ENCODE measurements at regions not wholly inside any gene's neighbourhood (a gene's known extent, or its start where the extent isn't known, plus 50 kb on each side); places are given as distances from the start of the nearest gene placed in this dataset.
"Not testable (repeated sequence)": the region's sequence is repeated elsewhere in the genome, so short reads cannot be mapped to it uniquely, and the experiment has no call there.

- Histone ChIP-seq H3K36me3 (ENCODE audit: control insufficient read depth in 3 of 3, insufficient read depth in 3 of 3, low read length in 3 of 3) (no peaks in the 10 kb centered on the region), H3K9me3 (ENCODE audit: control insufficient read depth in 3 of 3, low read length in 3 of 3) (no peaks in the 10 kb centered on the region), H3K4me3 (ENCODE audit: low read length in 3 of 3) (no peak overlapping the region), H3K9ac (ENCODE audit: low read depth in 1 of 3, low read length in 3 of 3) (no peak overlapping the region), H3K27me3 (ENCODE audit: control insufficient read depth in 3 of 3, insufficient read depth in 3 of 3, low read length in 3 of 3) (no peaks in the 10 kb centered on the region), H3K27ac (ENCODE audit: low read depth, low read length) (no peak overlapping the region), H3K4me1 (ENCODE audit: control insufficient read depth in 3 of 3, insufficient read depth in 3 of 3, low read length in 3 of 3) (no peaks in the 10 kb centered on the region)
Observed at GRCh38 chr10:42419789-42420188, 218.6 kb downstream of the ZNF33B start.

GRCh38 chr10:42380926-42381547 lies 257.3 kb downstream of the ZNF33B start:
- no peak overlapping the region for H3K27ac ChIP-seq (ENCODE audit: low read depth, low read length)
- no peaks in the 10 kb centered on the region for H3K9me3 ChIP-seq (ENCODE audit: control insufficient read depth in 3 of 3, low read length in 3 of 3)
- H3K9ac ChIP-seq (ENCODE audit: low read depth in 1 of 3, low read length in 3 of 3): no peak overlapping the region

GRCh38 chr10:42367532-42368230 lies 270.7 kb downstream of the ZNF33B start:
- Histone ChIP-seq H3K4me1 (ENCODE audit: control insufficient read depth in 3 of 3, insufficient read depth in 3 of 3, low read length in 3 of 3) (no peaks in the 10 kb centered on the region), H3K27ac (ENCODE audit: low read depth, low read length) (no peak overlapping the region), H3K9ac (ENCODE audit: low read depth in 1 of 3, low read length in 3 of 3) (peak overlapping the region in 2 of 3 donors; percentile 40 to 68), H3K9me3 (ENCODE audit: control insufficient read depth in 3 of 3, low read length in 3 of 3) (no peaks in the 10 kb centered on the region), H3K4me3 (ENCODE audit: low read length in 3 of 3) (peak overlapping the region; percentile 54 to 75 (median 67)), H3K36me3 (ENCODE audit: control insufficient read depth in 3 of 3, insufficient read depth in 3 of 3, low read length in 3 of 3) (no peaks in the 10 kb centered on the region), H3K27me3 (ENCODE audit: control insufficient read depth in 3 of 3, insufficient read depth in 3 of 3, low read length in 3 of 3) (no peaks in the 10 kb centered on the region)

More at GRCh38 chr10:42380926-42381547, 257.3 kb downstream of the ZNF33B start:
- H3K27me3 ChIP-seq (ENCODE audit: control insufficient read depth in 3 of 3, insufficient read depth in 3 of 3, low read length in 3 of 3): no peaks in the 10 kb centered on the region
- H3K4me3 ChIP-seq (ENCODE audit: low read length in 3 of 3): no peak overlapping the region
- H3K4me1 ChIP-seq (ENCODE audit: control insufficient read depth in 3 of 3, insufficient read depth in 3 of 3, low read length in 3 of 3): no peaks in the 10 kb centered on the region
- H3K36me3 ChIP-seq (ENCODE audit: control insufficient read depth in 3 of 3, insufficient read depth in 3 of 3, low read length in 3 of 3): no peaks in the 10 kb centered on the region

DNA sequence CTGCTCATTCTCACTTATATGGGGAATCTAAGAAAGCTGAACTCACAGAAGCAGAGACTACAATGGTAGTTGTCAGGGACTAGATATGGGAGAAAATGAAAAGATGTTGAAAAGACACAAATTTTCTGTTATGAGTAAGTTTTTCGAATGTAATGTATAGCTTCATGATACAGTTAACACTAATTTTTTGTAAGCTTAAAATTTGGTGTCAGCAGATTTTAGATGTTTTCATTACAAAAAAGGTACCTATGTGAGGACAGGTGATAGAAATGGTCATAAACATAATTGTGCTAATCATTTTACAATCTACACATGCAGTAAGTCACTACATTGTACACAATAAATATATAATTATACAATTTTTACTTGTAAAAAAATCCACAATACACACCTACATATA lies 286.6 kb downstream of the ZNF33B start:
- Histone ChIP-seq H3K27ac (ENCODE audit: low read depth, low read length) (no peak overlapping the region), H3K4me3 (ENCODE audit: low read length in 3 of 3) (no peak overlapping the region), H3K27me3 (ENCODE audit: control insufficient read depth in 3 of 3, insufficient read depth in 3 of 3, low read length in 3 of 3) (no peaks in the 10 kb centered on the region), H3K9ac (ENCODE audit: low read depth in 1 of 3, low read length in 3 of 3) (no peak overlapping the region), H3K9me3 (ENCODE audit: control insufficient read depth in 3 of 3, low read length in 3 of 3) (peaks cover 0 to 2% (median 0%) of the 10 kb centered on the region in 3 donors), H3K36me3 (ENCODE audit: control insufficient read depth in 3 of 3, insufficient read depth in 3 of 3, low read length in 3 of 3) (no peaks in the 10 kb centered on the region), H3K4me1 (ENCODE audit: control insufficient read depth in 3 of 3, insufficient read depth in 3 of 3, low read length in 3 of 3) (no peaks in the 10 kb centered on the region)

GRCh38 chr10:42336593-42337337 lies 301.6 kb downstream of the ZNF33B start:
- not testable (repeated sequence) for H3K9ac ChIP-seq (ENCODE audit: low read depth in 1 of 3, low read length in 3 of 3); H3K27ac ChIP-seq (ENCODE audit: low read depth, low read length); H3K4me1 ChIP-seq (ENCODE audit: control insufficient read depth in 3 of 3, insufficient read depth in 3 of 3, low read length in 3 of 3); H3K27me3 ChIP-seq (ENCODE audit: control insufficient read depth in 3 of 3, insufficient read depth in 3 of 3, low read length in 3 of 3); H3K36me3 ChIP-seq (ENCODE audit: control insufficient read depth in 3 of 3, insufficient read depth in 3 of 3, low read length in 3 of 3)
- Histone ChIP-seq H3K9me3 (ENCODE audit: control insufficient read depth in 3 of 3, low read length in 3 of 3) (peaks cover 2 to 19% (median 5%) of the 10 kb centered on the region in 3 donors), H3K4me3 (ENCODE audit: low read length in 3 of 3) (peak overlapping the region in 1 of 3 donors; percentile 32)

- not testable (repeated sequence) for H3K36me3 ChIP-seq (ENCODE audit: control insufficient read depth in 3 of 3, insufficient read depth in 3 of 3, low read length in 3 of 3); H3K9ac ChIP-seq (ENCODE audit: low read depth in 1 of 3, low read length in 3 of 3); H3K27me3 ChIP-seq (ENCODE audit: control insufficient read depth in 3 of 3, insufficient read depth in 3 of 3, low read length in 3 of 3); H3K27ac ChIP-seq (ENCODE audit: low read depth, low read length); H3K4me1 ChIP-seq (ENCODE audit: control insufficient read depth in 3 of 3, insufficient read depth in 3 of 3, low read length in 3 of 3)
- H3K4me3 ChIP-seq (ENCODE audit: low read length in 3 of 3): peak overlapping the region in 1 of 3 donors; percentile 27
- H3K9me3 ChIP-seq (ENCODE audit: control insufficient read depth in 3 of 3, low read length in 3 of 3): peaks cover 2 to 22% (median 6%) of the 10 kb centered on the region in 3 donors
Observed at GRCh38 chr10:42335653-42336296, 302.6 kb downstream of the ZNF33B start.

DNA sequence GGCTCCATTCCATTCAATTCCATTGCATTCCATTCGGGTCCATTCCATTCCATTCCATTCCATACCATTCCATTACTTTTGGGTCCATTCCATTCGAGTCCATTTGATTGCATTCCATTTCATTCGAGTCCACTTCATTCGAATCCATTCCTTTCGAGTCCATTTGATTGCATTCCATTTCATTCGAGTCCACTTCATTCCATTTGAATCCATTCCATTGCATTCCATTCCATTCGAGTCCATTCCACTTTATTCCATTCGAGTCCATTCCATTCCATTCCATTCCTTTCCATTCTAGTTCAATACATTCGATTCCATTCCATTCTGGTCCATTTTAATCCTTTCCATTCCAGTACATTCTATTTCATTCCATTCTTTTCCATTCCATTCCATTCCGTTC lies 334.0 kb downstream of the ZNF33B start:
- Histone ChIP-seq H3K36me3 (ENCODE audit: control insufficient read depth in 3 of 3, insufficient read depth in 3 of 3, low read length in 3 of 3) (no peaks in the 10 kb centered on the region), H3K9me3 (ENCODE audit: control insufficient read depth in 3 of 3, low read length in 3 of 3) (peaks cover 15 to 81% (median 36%) of the 10 kb centered on the region in 3 donors), H3K4me1 (ENCODE audit: control insufficient read depth in 3 of 3, insufficient read depth in 3 of 3, low read length in 3 of 3) (no peaks in the 10 kb centered on the region), H3K9ac (ENCODE audit: low read depth in 1 of 3, low read length in 3 of 3) (no peak overlapping the region), H3K4me3 (ENCODE audit: low read length in 3 of 3) (no peak overlapping the region), H3K27ac (ENCODE audit: low read depth, low read length) (no peak overlapping the region), H3K27me3 (ENCODE audit: control insufficient read depth in 3 of 3, insufficient read depth in 3 of 3, low read length in 3 of 3) (no peaks in the 10 kb centered on the region)

GRCh38 chr10:42281896-42282295 lies 356.5 kb downstream of the ZNF33B start:
- H3K4me3 ChIP-seq (ENCODE audit: low read length in 3 of 3); H3K27me3 ChIP-seq (ENCODE audit: control insufficient read depth in 3 of 3, insufficient read depth in 3 of 3, low read length in 3 of 3); H3K27ac ChIP-seq (ENCODE audit: low read depth, low read length); H3K4me1 ChIP-seq (ENCODE audit: control insufficient read depth in 3 of 3, insufficient read depth in 3 of 3, low read length in 3 of 3); H3K9me3 ChIP-seq (ENCODE audit: control insufficient read depth in 3 of 3, low read length in 3 of 3); H3K9ac ChIP-seq (ENCODE audit: low read depth in 1 of 3, low read length in 3 of 3); H3K36me3 ChIP-seq (ENCODE audit: control insufficient read depth in 3 of 3, insufficient read depth in 3 of 3, low read length in 3 of 3): not testable (repeated sequence)

DNA sequence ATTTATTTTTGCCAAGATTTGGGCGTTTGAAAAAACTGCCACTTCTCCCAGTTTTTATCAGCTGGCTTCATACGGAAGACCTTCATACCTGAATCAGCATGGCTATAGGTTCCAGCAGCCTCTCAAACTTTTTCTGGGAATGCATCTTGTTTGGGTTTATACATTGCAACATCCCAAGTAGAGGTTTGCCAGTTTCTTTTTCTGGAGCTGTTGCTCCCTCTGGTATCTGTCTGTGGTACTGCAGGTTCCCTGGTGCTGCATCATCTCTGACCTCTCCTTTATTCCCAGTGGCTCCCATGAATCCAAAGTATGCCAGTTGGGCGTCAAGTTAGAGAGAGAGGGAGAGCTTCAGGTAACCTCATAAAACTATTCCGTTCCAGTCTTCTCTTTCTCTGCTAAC lies 368.6 kb downstream of the ZNF33B start:
- H3K4me3 ChIP-seq (ENCODE audit: low read length in 3 of 3); H3K36me3 ChIP-seq (ENCODE audit: control insufficient read depth in 3 of 3, insufficient read depth in 3 of 3, low read length in 3 of 3); H3K4me1 ChIP-seq (ENCODE audit: control insufficient read depth in 3 of 3, insufficient read depth in 3 of 3, low read length in 3 of 3); H3K9ac ChIP-seq (ENCODE audit: low read depth in 1 of 3, low read length in 3 of 3); H3K9me3 ChIP-seq (ENCODE audit: control insufficient read depth in 3 of 3, low read length in 3 of 3); H3K27me3 ChIP-seq (ENCODE audit: control insufficient read depth in 3 of 3, insufficient read depth in 3 of 3, low read length in 3 of 3); H3K27ac ChIP-seq (ENCODE audit: low read depth, low read length): not testable (repeated sequence)

DNA sequence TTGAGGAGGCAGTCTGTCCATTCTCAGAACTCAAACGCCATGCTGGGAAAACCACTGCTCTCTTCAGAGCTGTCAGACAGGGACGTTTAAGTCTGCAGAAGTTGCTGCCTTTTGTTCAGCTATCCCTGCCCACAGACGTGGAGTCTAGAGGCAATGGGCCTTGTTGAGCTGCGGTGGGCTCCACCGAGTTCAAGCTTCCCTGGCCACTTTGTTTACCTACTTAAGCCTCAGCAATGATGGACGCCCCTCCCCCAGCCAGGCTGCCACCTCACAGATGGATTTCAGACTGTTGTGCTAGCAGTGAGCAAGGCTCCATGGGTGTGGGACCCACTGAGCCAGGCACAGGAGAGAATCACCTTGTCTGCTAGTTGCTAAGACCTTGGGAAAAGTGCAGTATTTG lies 375.1 kb downstream of the ZNF33B start:
- H3K27me3 ChIP-seq (ENCODE audit: control insufficient read depth in 3 of 3, insufficient read depth in 3 of 3, low read length in 3 of 3); H3K9ac ChIP-seq (ENCODE audit: low read depth in 1 of 3, low read length in 3 of 3); H3K27ac ChIP-seq (ENCODE audit: low read depth, low read length); H3K9me3 ChIP-seq (ENCODE audit: control insufficient read depth in 3 of 3, low read length in 3 of 3); H3K4me3 ChIP-seq (ENCODE audit: low read length in 3 of 3); H3K36me3 ChIP-seq (ENCODE audit: control insufficient read depth in 3 of 3, insufficient read depth in 3 of 3, low read length in 3 of 3); H3K4me1 ChIP-seq (ENCODE audit: control insufficient read depth in 3 of 3, insufficient read depth in 3 of 3, low read length in 3 of 3): not testable (repeated sequence)
